B cell (primary cell): ENCODE measurements at regions not wholly inside any gene's neighbourhood (a gene's known extent, or its start where the extent isn't known, plus 50 kb on each side); places are given as distances from the start of the nearest gene placed in this dataset.

Experiments used
- EZH2 ChIP-seq: IDR thresholded peaks from 2 replicates; pipeline ENCODE4 v1.6.1; 2012; ENCODE audit warnings: borderline replicate concordance, low read depth, mild to moderate bottlenecking, moderate library complexity, low read length; ENCODE audit not compliant: insufficient read depth, poor library complexity, severe bottlenecking
- TF ChIP-seq, protein P1 (sequence below): fragments of 200-600 bp; IDR thresholded peaks from one replicate; pipeline ENCODE4 v1.8.0; 2022; ENCODE audit warnings: antibody characterized with exemption, mild to moderate bottlenecking

GRCh38 chr4:77264826-77265225 lies 107.8 kb downstream of the CCNG2 start:
- TF ChIP-seq, protein P1, sequence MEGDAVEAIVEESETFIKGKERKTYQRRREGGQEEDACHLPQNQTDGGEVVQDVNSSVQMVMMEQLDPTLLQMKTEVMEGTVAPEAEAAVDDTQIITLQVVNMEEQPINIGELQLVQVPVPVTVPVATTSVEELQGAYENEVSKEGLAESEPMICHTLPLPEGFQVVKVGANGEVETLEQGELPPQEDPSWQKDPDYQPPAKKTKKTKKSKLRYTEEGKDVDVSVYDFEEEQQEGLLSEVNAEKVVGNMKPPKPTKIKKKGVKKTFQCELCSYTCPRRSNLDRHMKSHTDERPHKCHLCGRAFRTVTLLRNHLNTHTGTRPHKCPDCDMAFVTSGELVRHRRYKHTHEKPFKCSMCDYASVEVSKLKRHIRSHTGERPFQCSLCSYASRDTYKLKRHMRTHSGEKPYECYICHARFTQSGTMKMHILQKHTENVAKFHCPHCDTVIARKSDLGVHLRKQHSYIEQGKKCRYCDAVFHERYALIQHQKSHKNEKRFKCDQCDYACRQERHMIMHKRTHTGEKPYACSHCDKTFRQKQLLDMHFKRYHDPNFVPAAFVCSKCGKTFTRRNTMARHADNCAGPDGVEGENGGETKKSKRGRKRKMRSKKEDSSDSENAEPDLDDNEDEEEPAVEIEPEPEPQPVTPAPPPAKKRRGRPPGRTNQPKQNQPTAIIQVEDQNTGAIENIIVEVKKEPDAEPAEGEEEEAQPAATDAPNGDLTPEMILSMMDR: no peak
- TF ChIP-seq EZH2: no peak
